A549 (cell line): ENCODE measurements at regions not wholly inside any gene's neighbourhood (a gene's known extent, or its start where the extent isn't known, plus 50 kb on each side); places are given as distances from the start of the nearest gene placed in this dataset.

ENCODE experiments used
- CBX2 ChIP-seq: fragments of 200-600 bp; sonication (generic); IDR thresholded peaks from 2 replicates; pipeline ENCODE4 v1.6.1; 2016; ENCODE audit warnings: low read depth, mild to moderate bottlenecking, borderline replicate concordance
- CHD2 ChIP-seq: fragments of 150-350 bp; IDR thresholded peaks from 2 replicates; pipeline ENCODE4 v1.6.1; 2014; ENCODE audit warnings: low read length; ENCODE audit not compliant: partially characterized antibody
- CHD4 ChIP-seq: fragments of 200-600 bp; sonication (generic); IDR thresholded peaks from 2 replicates; pipeline ENCODE4 v1.6.1; 2016; ENCODE audit warnings: antibody characterized with exemption, mild to moderate bottlenecking, borderline replicate concordance
- EHMT2 ChIP-seq: fragments of 200-600 bp; sonication (generic); IDR thresholded peaks from 2 replicates; pipeline ENCODE4 v1.6.1; 2016; ENCODE audit warnings: antibody characterized with exemption, low read depth, mild to moderate bottlenecking, moderate library complexity
- KDM5A ChIP-seq: fragments of 200-600 bp; sonication (generic); IDR thresholded peaks from 2 replicates; pipeline ENCODE4 v1.6.1; 2016; ENCODE audit warnings: antibody characterized with exemption, mild to moderate bottlenecking
- MAZ ChIP-seq: fragments of 150-350 bp; IDR thresholded peaks from 2 replicates; pipeline ENCODE4 v1.6.1; 2014; ENCODE audit warnings: antibody characterized with exemption, low read depth, low read length, borderline replicate concordance
- POLR2A ChIP-seq: IDR thresholded peaks from 2 replicates; pipeline ENCODE4 v1.6.1; 2012; ENCODE audit warnings: mild to moderate bottlenecking, low read length
- ZSCAN20 ChIP-seq: fragments of 250-450 bp; sonication (Bioruptor Pico); IDR thresholded peaks from 2 replicates; pipeline ENCODE4 v1.8.0; 2022; ENCODE audit warnings: mild to moderate bottlenecking, moderate library complexity
- TF ChIP-seq, protein P1 (sequence below): fragments of >200 bp; sonication (Bioruptor Twin); formaldehyde crosslinking; IDR thresholded peaks from 3 replicates; pipeline ENCODE4 v1.5.1; 2016
- TF ChIP-seq, protein P2 (sequence below): fragments of 150-350 bp; IDR thresholded peaks from 2 replicates; pipeline ENCODE4 v1.6.1; 2014; ENCODE audit warnings: low read depth, mild to moderate bottlenecking, low read length
- TF ChIP-seq, protein P3 (sequence below): fragments of 450-650 bp; IDR thresholded peaks from 2 replicates; pipeline ENCODE4 v1.6.1; 2014; ENCODE audit warnings: antibody characterized with exemption
- TF ChIP-seq, protein P4 (sequence below): IDR thresholded peaks from 2 replicates; pipeline ENCODE4 v1.6.1; 2012

DNA sequence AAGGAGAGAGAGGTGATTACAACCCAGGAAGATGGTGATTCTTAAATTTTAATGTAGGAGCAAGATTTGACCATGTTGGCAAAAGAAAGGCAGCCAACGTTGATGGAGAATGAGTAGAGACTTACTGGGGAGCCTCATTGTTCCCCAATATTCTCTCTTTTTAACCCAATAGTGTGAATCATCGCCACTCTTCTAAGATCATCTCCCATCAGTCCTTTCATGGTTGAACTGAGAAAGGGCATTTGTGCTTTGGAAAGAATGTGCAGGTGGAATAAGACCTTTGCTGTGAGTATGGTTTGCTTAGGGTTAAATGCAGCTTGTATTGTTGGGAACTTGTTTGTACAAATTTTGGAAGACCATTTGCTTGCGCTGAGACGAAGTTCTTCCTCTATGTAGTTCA is 231.0 kb downstream of the TBXT start:
- TF ChIP-seq CHD4 = no peak
- no peak for TF ChIP-seq CHD2
- TF ChIP-seq, protein P1, sequence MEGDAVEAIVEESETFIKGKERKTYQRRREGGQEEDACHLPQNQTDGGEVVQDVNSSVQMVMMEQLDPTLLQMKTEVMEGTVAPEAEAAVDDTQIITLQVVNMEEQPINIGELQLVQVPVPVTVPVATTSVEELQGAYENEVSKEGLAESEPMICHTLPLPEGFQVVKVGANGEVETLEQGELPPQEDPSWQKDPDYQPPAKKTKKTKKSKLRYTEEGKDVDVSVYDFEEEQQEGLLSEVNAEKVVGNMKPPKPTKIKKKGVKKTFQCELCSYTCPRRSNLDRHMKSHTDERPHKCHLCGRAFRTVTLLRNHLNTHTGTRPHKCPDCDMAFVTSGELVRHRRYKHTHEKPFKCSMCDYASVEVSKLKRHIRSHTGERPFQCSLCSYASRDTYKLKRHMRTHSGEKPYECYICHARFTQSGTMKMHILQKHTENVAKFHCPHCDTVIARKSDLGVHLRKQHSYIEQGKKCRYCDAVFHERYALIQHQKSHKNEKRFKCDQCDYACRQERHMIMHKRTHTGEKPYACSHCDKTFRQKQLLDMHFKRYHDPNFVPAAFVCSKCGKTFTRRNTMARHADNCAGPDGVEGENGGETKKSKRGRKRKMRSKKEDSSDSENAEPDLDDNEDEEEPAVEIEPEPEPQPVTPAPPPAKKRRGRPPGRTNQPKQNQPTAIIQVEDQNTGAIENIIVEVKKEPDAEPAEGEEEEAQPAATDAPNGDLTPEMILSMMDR = no peak
- TF ChIP-seq EHMT2 = no peak
- TF ChIP-seq, protein P2, sequence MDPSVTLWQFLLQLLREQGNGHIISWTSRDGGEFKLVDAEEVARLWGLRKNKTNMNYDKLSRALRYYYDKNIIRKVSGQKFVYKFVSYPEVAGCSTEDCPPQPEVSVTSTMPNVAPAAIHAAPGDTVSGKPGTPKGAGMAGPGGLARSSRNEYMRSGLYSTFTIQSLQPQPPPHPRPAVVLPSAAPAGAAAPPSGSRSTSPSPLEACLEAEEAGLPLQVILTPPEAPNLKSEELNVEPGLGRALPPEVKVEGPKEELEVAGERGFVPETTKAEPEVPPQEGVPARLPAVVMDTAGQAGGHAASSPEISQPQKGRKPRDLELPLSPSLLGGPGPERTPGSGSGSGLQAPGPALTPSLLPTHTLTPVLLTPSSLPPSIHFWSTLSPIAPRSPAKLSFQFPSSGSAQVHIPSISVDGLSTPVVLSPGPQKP = no peak
- TF ChIP-seq KDM5A = no peak
- TF ChIP-seq ZSCAN20 = no peak
- no peak for TF ChIP-seq CBX2
- TF ChIP-seq, protein P3, sequence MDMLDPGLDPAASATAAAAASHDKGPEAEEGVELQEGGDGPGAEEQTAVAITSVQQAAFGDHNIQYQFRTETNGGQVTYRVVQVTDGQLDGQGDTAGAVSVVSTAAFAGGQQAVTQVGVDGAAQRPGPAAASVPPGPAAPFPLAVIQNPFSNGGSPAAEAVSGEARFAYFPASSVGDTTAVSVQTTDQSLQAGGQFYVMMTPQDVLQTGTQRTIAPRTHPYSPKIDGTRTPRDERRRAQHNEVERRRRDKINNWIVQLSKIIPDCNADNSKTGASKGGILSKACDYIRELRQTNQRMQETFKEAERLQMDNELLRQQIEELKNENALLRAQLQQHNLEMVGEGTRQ = no peak
- TF ChIP-seq, protein P4, sequence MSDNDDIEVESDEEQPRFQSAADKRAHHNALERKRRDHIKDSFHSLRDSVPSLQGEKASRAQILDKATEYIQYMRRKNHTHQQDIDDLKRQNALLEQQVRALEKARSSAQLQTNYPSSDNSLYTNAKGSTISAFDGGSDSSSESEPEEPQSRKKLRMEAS = no peak
- TF ChIP-seq POLR2A = no peak
- TF ChIP-seq MAZ = no peak
